RKO (cell line): ENCODE measurements at regions not wholly inside any gene's neighbourhood (a gene's known extent, or its start where the extent isn't known, plus 50 kb on each side); places are given as distances from the start of the nearest gene placed in this dataset.

ENCODE experiments used
- DNase-seq: peaks from one replicate; pipeline ENCODE4 v3.0.0-alpha.2; 2016; ENCODE audit warnings: low spot score

GRCh38 chr6:16974704-16975359, 127.0 kb upstream of the STMND1 start:
- DNase-seq, result no peak

- no peak for DNase-seq
Measured at GRCh38 chr6:16974387-16974673, 127.5 kb upstream of the STMND1 start.

DNA sequence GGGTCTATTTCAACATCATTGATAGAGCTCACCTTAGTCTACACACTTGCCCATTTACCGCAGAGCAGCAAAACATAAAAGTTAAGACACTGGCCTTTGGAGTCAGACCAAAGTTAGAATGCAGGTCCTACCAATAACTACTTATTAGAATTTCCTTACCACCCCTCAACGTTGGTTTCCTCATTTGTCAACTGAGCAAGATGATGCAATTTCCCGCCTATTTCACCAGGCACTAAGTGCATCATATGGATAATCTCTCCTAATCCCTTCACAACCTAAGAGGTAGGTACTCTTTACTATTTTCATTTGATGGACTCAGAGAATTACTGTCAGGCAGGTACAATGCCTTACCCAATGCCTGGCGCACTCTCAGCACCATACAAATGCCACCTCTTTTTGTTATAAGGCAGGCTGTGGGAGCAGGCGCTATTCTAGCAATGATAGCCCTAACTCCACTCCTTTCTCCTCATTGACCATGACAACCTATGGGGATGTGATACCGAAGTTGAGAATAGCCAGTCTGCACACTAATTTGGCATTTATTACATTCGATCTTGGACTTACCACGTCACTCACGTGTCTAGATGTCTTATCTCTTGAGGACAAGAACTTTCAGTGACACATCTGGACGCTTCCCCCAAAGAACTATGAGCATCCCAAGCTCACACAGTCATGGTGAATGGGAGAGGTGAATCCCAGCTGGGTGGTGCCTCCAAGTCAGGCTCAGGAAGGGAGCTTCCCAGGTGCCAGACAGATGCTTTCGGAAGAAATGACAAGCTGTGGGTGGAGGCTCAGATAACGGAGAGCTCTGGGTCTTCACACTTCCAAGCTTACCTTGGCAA, 128.1 kb upstream of the STMND1 start:
- DNase-seq, result no peak

- no peak for DNase-seq
Measured at GRCh38 chr6:16973051-16973450, 128.8 kb upstream of the STMND1 start.

DNA sequence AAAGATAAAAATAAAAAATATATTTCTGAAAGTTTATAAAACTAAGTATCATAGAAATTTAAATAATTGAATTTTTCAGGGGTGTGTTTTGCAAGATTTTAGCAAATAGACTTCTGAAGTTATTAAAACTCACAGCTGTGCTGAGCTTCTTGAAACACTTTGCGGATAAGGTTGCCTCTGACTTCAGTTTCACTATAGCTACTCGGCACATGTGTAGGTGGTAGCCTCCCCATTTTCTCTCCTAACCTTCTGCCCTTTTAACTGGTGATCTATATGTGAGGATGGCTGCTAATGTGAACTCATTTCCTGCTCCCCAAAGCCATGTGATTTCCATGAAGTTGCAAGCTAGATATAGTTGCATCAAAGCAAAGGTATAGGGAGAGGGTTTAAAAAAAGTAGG, 129.3 kb upstream of the STMND1 start:
- DNase-seq, result no peak

DNA sequence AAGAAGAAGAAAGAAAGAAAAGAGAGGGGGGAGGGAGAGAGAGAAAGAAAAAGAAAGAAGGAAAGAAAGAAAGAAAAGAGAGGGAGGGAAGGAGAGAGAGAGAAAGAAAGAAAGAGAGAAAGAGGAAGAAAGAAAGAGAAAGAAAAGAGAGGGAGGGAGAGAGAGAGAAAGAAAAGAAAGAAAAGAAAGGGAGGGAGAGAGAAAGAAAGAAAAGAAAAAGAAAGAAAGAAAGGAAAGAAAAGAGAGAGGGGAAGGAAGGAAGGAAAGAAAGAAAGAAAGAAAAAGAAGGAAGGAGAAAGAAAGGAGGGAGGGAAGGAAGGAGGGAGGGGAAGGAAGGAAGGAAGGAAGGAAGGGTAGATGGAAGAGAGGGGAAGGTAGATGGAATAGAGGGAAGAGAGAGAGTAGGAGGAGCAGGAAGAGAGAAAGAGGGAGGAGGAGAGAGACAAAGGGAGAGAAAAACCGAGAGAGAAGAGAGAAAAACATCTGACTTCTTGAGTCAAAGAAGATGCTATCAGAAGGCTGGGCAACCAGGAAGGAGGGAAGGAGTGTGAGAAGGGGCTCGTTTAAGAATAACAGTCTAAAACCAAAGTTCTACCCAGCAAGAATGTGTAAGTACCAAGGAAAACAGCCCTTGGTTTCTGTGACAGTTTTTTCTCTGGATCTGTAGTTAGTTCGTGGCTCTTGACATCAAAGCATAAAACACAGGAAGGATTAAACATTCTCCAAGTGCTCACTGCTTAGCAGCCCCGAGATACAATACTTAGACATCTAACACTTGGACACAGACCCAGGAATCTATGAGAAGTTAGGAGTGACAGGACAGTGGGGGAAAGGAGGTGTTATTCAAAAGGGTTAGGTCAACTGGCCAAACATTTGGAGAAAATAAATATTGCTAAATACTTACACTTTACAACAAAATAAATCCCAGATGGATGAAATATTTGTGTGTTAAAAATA, 131.9 kb upstream of the STMND1 start:
- no peak for DNase-seq

DNA sequence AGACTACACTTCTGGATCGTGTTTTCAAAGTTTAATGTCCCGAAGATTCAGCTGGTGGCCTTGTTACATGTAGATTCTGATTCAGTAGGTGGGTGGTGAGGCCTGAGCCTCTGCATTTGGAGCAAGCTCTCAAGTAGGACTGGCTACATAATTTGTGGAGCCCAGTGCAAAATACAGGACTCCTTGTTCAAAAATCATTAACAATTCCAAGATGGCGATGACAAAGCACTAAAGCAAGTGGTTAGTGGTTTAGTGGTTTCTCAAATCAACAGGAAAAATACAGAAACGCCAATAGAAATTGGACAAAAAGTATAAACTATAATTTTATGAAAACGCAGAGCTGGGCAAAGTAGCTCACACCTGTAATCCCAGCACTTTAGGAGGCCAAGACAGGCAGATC, 133.7 kb upstream of the STMND1 start:
- DNase-seq, result no peak

DNA sequence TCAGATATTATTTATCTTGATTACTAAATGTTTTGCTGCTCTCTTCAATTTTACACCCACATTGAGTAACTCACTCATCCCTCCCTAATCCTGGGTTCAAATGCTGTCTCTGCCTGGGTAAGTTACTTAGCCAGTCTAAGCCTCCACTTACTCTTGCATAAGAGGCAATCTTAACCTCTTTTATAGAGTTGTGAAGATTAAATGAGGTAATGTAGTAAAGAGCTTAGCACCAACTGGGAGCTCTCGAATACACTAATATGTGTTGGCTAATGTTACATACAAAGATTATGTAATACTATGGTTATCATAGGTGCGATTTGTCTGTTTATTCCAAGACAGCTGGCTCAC, 134.4 kb upstream of the STMND1 start:
- DNase-seq, result no peak

- DNase-seq, result no peak
Measured at GRCh38 chr6:16966791-16967469, 134.9 kb upstream of the STMND1 start.

DNA sequence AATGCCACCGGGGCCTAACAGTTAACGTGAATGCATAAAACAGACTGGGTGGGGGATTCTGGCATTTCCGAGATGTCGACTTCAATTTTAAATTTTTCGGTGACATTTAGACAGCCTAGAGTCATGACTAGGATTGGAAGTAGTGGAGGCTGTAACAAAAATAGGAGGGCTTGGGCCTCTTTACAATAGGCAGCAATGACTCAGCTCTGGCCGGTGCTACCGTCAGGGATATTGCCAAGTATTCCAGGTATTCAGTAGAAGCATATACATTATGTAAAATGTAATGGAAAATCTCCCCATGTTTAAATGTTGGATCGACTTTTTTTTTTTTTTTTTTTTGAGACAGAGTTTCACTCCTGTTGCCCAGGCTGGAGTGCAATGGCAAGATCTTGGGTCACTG, 136.2 kb upstream of the STMND1 start:
- DNase-seq, result no peak

- DNase-seq, result peak; percentile 13
Measured at GRCh38 chr6:16964553-16965499, 137.0 kb upstream of the STMND1 start.

GRCh38 chr6:16961577-16961976, 140.3 kb upstream of the STMND1 start:
- no peak for DNase-seq

GRCh38 chr6:16959789-16960188, 142.1 kb upstream of the STMND1 start:
- no peak for DNase-seq

- DNase-seq, result no peak
Measured at GRCh38 chr6:16956361-16956760, 145.5 kb upstream of the STMND1 start.

DNA sequence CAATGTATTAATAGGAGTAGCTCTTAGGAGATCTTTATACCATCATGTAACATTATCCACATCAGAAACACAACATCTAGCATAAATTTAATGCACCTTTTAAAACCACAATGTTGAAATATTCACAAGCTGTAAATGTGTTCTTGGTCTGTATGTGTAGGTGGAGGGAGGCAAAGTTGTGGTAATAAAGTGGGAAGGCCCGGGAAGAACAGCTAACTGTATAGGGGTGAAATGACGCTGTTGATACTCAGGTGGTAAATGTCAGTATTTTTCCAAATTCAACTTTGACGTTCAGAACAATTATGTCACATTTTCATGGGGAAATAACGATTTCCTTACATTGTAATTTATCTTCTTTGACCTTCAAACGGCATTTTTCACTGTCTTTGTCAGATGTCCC, 146.0 kb upstream of the STMND1 start:
- DNase-seq, result no peak

DNA sequence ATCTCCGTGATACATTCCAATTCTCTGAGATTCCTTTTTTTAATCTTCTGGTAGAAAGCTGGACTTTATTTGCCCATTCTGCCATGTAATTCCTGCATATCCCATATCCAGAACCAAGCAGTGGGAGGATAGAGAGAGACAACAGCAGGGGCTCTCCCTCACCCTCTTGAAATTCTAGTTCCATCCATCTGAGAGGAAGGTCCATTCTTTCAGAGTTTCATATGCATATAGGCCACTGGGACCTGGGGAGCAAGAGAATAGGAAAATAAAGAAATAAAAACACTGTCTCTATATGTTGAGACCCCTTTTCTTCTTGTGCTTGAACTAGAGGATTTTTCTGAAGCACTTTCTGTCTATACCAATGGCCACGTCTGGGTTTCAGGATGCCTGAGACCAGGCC, 147.9 kb upstream of the STMND1 start:
- no peak for DNase-seq

GRCh38 chr6:16953446-16953845, 148.4 kb upstream of the STMND1 start:
- no peak for DNase-seq

GRCh38 chr6:16950825-16951495, 150.9 kb upstream of the STMND1 start:
- no peak for DNase-seq

GRCh38 chr6:16950302-16950701, 151.5 kb upstream of the STMND1 start:
- no peak for DNase-seq

DNA sequence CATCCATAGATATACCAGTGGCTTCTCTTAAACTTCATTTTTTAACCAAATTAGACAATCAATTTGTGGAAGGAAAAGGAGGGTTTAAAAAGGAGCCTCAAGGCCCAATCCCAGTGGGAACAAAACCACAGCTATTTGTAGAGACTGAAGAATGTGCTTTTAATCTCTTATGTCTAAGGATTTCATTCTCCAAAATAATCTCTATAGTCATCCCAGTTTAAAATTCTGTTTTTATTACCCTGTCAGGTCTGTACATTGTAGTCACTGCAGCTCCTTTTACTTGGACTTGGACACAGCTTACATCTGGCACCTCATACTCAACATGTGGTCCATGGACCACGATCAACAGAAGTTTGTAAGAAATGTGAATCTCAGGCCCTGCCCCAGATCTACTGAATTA, 152.1 kb upstream of the STMND1 start:
- no peak for DNase-seq

DNA sequence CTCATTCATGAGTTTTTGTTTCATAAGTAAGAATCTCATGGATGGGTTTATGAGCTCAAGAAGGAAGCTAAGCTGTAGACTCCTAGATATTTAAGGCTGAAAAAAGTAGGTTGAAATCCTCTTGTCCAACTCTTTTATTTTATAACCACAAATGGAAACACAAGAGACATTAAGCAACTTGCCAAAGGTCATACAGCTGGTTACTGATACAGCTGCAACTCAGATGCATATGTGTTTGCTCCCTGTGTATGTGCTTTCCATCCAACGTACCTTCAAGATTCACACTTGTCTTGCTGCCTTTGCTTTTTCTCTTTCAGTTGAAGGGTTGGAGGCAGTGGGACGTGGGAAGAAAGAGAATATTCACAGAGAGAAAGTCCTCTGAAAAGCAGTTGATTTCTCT, 153.5 kb upstream of the STMND1 start:
- DNase-seq, result no peak
